ENCODE measurements at regions not wholly inside any gene's neighbourhood (a gene's known extent, or its start where the extent isn't known, plus 50 kb on each side); places are given as distances from the start of the nearest gene placed in this dataset.

DNA sequence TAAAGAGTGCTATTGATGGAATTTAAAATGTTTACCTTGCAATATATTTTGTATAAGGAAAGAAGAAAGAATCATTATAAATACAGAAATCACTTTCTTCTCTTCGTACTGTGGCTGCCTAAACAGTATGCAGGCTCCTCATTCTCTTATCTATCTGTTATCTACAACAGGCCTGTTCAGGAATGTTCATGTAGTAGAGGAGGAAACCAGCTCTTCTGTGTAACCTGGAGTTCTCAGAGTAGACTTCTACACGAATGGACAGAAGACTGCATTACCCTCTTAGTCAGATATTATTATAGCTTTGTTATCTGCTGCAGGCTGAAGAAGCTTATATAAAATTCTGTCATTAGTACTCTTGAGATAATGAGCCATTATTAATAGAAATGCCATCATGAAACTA is 1225.9 kb upstream of the CNTN5 start:
- DNase-seq, result no peak
- H3K4me3 ChIP-seq (ENCODE audit: low read depth, low read length), result no peak overlapping the region
- TF ChIP-seq CTCF (IDR thresholded peaks at IDR 0.05; ENCODE audit: low read depth, low read length), result no peak
- no peaks in the 10 kb centered on the region for H3K27me3 ChIP-seq
- H3K4me1 ChIP-seq, result no peaks in the 10 kb centered on the region; the same call in 1 of the 2 replicates
- no peaks in the 10 kb centered on the region for H3K36me3 ChIP-seq
- no peaks in the 10 kb centered on the region; the same call in 1 of the 2 replicates for H3K9me3 ChIP-seq

DNA sequence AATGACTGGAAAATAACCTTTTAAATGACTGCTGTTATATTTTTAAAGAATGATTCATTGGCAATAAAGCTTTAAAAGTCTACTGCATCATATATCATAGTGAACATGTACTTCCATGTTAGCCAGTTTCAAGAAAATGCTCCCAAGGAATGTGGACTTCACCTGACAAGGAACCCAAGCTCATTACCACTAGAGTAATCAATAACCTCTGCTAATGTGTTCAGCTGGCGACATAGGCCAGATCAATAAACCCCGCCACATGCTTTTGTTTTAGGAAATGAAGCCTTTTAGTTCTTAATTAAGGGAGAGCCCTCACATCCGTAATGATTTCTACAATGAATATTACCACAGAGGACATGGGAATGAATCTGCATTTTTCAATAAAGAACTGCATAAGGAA is 1219.9 kb upstream of the CNTN5 start:
- Histone ChIP-seq H3K9me3 (no peaks in the 10 kb centered on the region), H3K4me1 (no peaks in the 10 kb centered on the region; the same call in 1 of the 2 replicates), H3K36me3 (no peaks in the 10 kb centered on the region), H3K27me3 (no peaks in the 10 kb centered on the region), H3K4me3 (ENCODE audit: low read depth, low read length) (no peak overlapping the region)
- no peak for TF ChIP-seq CTCF (IDR thresholded peaks at IDR 0.05; ENCODE audit: low read depth, low read length)
- DNase-seq, result no peak

DNA sequence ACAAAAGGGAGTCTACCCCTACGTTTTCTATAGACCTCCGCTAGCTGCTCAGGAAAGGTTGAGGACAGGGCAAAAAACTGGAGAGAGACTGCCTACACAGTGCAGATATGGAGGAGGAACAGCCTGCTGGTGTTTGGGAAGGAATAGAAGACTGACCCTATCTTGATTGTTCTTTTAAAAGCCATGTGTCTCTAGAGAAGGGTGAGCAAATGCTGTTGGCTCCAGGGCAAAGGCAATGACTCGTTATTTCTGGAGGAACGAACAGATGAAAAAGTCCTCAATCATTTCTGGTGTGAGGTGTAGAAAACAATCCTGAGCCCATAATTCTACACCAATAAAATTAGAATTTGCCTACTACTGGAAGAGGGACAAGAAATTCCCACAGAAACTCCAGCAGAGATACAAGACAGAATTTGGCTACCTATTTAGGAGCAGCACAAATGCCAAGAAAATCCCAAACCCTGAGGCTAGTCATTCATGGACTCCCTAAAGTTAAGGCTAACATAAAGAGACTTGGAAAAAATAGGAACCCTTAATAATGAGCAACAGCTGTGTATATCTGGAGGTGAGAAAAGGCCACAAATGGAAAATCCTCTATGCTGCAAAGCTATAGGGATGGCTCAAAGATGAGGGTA is 1206.3 kb upstream of the CNTN5 start:
- Histone ChIP-seq H3K9me3 (no peaks in the 10 kb centered on the region; the same call in 1 of the 2 replicates), H3K27me3 (no peaks in the 10 kb centered on the region), H3K4me3 (ENCODE audit: low read depth, low read length) (no peak overlapping the region), H3K4me1 (no peaks in the 10 kb centered on the region), H3K36me3 (no peaks in the 10 kb centered on the region)
- TF ChIP-seq CTCF (IDR thresholded peaks at IDR 0.05; ENCODE audit: low read depth, low read length), result no peak
- no peak for DNase-seq

- no peak for TF ChIP-seq CTCF (IDR thresholded peaks at IDR 0.05; ENCODE audit: low read depth, low read length)
- Histone ChIP-seq H3K36me3 (no peaks in the 10 kb centered on the region), H3K9me3 (no peaks in the 10 kb centered on the region), H3K4me3 (ENCODE audit: low read depth, low read length) (no peak overlapping the region), H3K4me1 (no peaks in the 10 kb centered on the region), H3K27me3 (no peaks in the 10 kb centered on the region)
- no peak for DNase-seq
These were observed 1205.1 kb upstream of the CNTN5 start for GRCh38 chr11:97815667-97816066.

DNA sequence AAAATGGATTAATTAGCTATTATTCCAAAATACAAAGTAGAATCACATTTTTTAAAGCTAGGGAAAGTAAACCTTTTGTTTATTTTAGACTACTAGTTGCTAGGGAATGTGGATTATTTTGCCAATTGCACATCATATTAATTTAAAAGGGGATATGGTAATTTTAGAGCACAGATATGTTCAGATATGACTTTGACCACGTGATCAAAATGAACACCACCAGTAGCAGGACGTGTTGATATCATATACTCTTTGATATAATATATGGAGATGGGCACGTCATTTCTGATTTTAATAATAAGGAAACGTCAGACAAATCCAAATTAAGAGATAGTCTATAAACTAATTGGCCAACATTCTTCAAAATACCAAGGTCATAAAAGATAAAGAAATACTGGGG is 1188.3 kb upstream of the CNTN5 start:
- DNase-seq, result no peak
- Histone ChIP-seq H3K36me3 (no peaks in the 10 kb centered on the region), H3K4me3 (ENCODE audit: low read depth, low read length) (no peak overlapping the region), H3K27me3 (no peaks in the 10 kb centered on the region), H3K4me1 (no peaks in the 10 kb centered on the region), H3K9me3 (no peaks in the 10 kb centered on the region)
- no peak for TF ChIP-seq CTCF (IDR thresholded peaks at IDR 0.05; ENCODE audit: low read depth, low read length)

DNA sequence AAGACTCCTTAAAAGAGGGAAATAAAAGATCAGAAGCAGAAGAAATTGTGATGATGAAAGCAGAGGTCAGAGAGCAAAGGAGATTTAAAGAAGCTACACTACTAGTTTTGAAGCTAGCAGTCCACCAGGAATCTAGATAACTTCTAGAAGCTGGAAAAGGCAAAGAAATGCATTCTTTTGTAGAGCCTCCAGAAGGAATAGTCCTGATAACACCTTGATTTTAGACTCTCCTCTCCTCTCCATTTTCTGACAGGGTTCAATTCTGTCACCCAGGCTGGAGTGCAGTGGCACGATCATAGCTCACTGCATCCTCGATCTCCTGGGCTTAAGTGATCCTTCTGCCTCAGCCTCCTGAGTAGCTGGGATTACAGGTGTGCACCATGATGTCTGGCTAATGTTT is 1187.3 kb upstream of the CNTN5 start:
- no peak for TF ChIP-seq CTCF (IDR thresholded peaks at IDR 0.05; ENCODE audit: low read depth, low read length)
- H3K4me1 ChIP-seq, result no peaks in the 10 kb centered on the region
- H3K4me3 ChIP-seq (ENCODE audit: low read depth, low read length), result no peak overlapping the region
- no peak for DNase-seq
- no peaks in the 10 kb centered on the region for H3K9me3 ChIP-seq
- H3K27me3 ChIP-seq, result no peaks in the 10 kb centered on the region
- no peaks in the 10 kb centered on the region for H3K36me3 ChIP-seq

Measured in BE2C (cell line).